SK-N-SH (cell line): ENCODE measurements at regions not wholly inside any gene's neighbourhood (a gene's known extent, or its start where the extent isn't known, plus 50 kb on each side); places are given as distances from the start of the nearest gene placed in this dataset.

Experiments
- CTCF ChIA-PET: fragments of 300-600, 350-600 bp; formaldehyde crosslinking; extraction: SDS; loops from one replicate; lab custom pipeline; 2021; lab: Yijun Ruan, JAX
- POLR2A ChIA-PET: fragments of 350-600 bp; sonication (Branson Sonifier 250); formaldehyde crosslinking; extraction: SDS; loops from one replicate; lab custom pipeline; 2020; ENCODE audit warnings: antibody characterized with exemption, inconsistent platforms; lab: Yijun Ruan, JAX
- DNase-seq: peaks from one replicate; pipeline ENCODE4 v3.0.0; 2012
- H2AFZ ChIP-seq: fragments of 200-600 bp; sonication (generic); 2 replicates; pipeline ENCODE4 v1.8.1; 2016; ENCODE audit warnings: antibody characterized with exemption, mild to moderate bottlenecking, low read depth
- H3F3A ChIP-seq: fragments of 200-600 bp; sonication (generic); replicated peaks from 2 replicates; pipeline ENCODE3; 2016; ENCODE audit warnings: antibody characterized with exemption, mild to moderate bottlenecking; ENCODE audit not compliant: insufficient read depth
- H3K27ac ChIP-seq, 2 experiments: fragments of 200-500 bp in 1 of 2; fragments of 200-600 bp in 1 of 2; sonication (Bioruptor generic) in 1 of 2; sonication (generic), shearing (Covaris generic) in 1 of 2; 2 replicates each; pipeline versions ENCODE4 v1.5.1 to v1.6.1; 2014 to 2016; ENCODE audit warnings: low read depth in 2 of 2, inconsistent platforms in 1 of 2, low read length in 1 of 2, mild to moderate bottlenecking in 1 of 2, mixed read lengths in 1 of 2
- H3K27me3 ChIP-seq: fragments of 200-600 bp; sonication (generic), shearing (Covaris generic); 2 replicates; pipeline ENCODE4 v1.6.1; 2016; ENCODE audit warnings: mixed run types; ENCODE audit not compliant: insufficient read depth
- H3K36me3 ChIP-seq, 2 experiments: fragments of 200-500 bp in 1 of 2; fragments of 200-600 bp in 1 of 2; sonication (Bioruptor generic) in 1 of 2; sonication (generic) in 1 of 2; replicated peaks in 1 of 2; 2 replicates each; pipeline versions ENCODE3 to v1.5.1; 2014 to 2016; ENCODE audit warnings: low read length in 1 of 2, mild to moderate bottlenecking in 1 of 2; ENCODE audit not compliant: insufficient read depth in 2 of 2, control insufficient read depth in 1 of 2
- H3K4me1 ChIP-seq, 2 experiments: fragments of 200-500 bp in 1 of 2; fragments of 200-600 bp in 1 of 2; sonication (Bioruptor generic) in 1 of 2; sonication (generic), shearing (Covaris generic) in 1 of 2; 2 replicates each; pipeline versions ENCODE4 v1.5.1 to v1.6.1; 2014 to 2016; ENCODE audit warnings: low read depth in 1 of 2, low read length in 1 of 2, mixed run types in 1 of 2; ENCODE audit not compliant: insufficient read depth in 2 of 2, control insufficient read depth in 1 of 2
- H3K4me2 ChIP-seq: fragments of 200-600 bp; sonication (generic), shearing (Covaris generic); 2 replicates; pipeline ENCODE4 v1.6.1; 2017; ENCODE audit warnings: mixed run types
- H3K4me3 ChIP-seq, 2 experiments: fragments of 200-500 bp in 1 of 2; fragments of 200-600 bp in 1 of 2; sonication (Bioruptor generic) in 1 of 2; sonication (generic), shearing (Covaris generic) in 1 of 2; 2 replicates each; pipeline versions ENCODE4 v1.5.1 to v1.8.1; 2014 to 2016; ENCODE audit warnings: low read depth in 2 of 2, inconsistent platforms in 1 of 2, low read length in 1 of 2, mild to moderate bottlenecking in 1 of 2, mixed read lengths in 1 of 2, moderate library complexity in 1 of 2
- H3K79me2 ChIP-seq: fragments of 200-600 bp; sonication (generic); 2 replicates; pipeline ENCODE4 v1.8.1; 2017; ENCODE audit warnings: mild to moderate bottlenecking; ENCODE audit not compliant: insufficient read depth
- H3K9ac ChIP-seq: fragments of 200-600 bp; sonication (generic); 2 replicates; pipeline ENCODE4 v1.6.1; 2017; ENCODE audit warnings: mixed run types
- H3K9me2 ChIP-seq: fragments of 200-600 bp; sonication (generic); 2 replicates; pipeline ENCODE4 v1.6.1; 2017; ENCODE audit warnings: mixed run types
- H3K9me3 ChIP-seq: fragments of 200-600 bp; sonication (generic); 2 replicates; pipeline ENCODE4 v1.6.1; 2017; ENCODE audit warnings: mixed run types, mild to moderate bottlenecking, moderate library complexity
- H4K20me1 ChIP-seq: fragments of 200-600 bp; sonication (generic); 2 replicates; pipeline ENCODE4 v1.6.1; 2017; ENCODE audit warnings: mild to moderate bottlenecking, mixed run types; ENCODE audit not compliant: insufficient read depth
- CHD2 ChIP-seq: fragments of 150-350 bp; IDR thresholded peaks from 2 replicates; pipeline ENCODE4 v1.6.1; 2018; ENCODE audit warnings: low read length; ENCODE audit not compliant: partially characterized antibody
- ELF1 ChIP-seq: IDR thresholded peaks from 2 replicates; pipeline ENCODE4 v1.4.0; 2012
- EP300 ChIP-seq, 2 experiments: IDR thresholded peaks; 2 replicates each; pipeline versions ENCODE4 v1.4.0 to v1.6.1; 2012; ENCODE audit warnings: borderline replicate concordance in 1 of 2, low read depth in 1 of 2, low read length in 1 of 2
- EZH2phosphoT487 ChIP-seq: fragments of 200-600 bp; sonication (generic); IDR thresholded peaks from 2 replicates; pipeline ENCODE4 v1.6.1; 2017; ENCODE audit warnings: low read depth, mixed run types, mild to moderate bottlenecking, antibody characterized with exemption, moderate library complexity, borderline replicate concordance
- FOSL2 ChIP-seq: IDR thresholded peaks from 2 replicates; pipeline ENCODE4 v1.4.0; 2012; ENCODE audit warnings: low read depth, mild to moderate bottlenecking, moderate library complexity, borderline replicate concordance
- GABPA ChIP-seq: IDR thresholded peaks from 2 replicates; pipeline ENCODE4 v1.4.0; 2012; ENCODE audit warnings: low read depth, mild to moderate bottlenecking
- MEF2A ChIP-seq: IDR thresholded peaks from 2 replicates; pipeline ENCODE4 v1.4.0; 2012; ENCODE audit warnings: low read depth, borderline replicate concordance
- MXI1 ChIP-seq: IDR thresholded peaks from 2 replicates; pipeline ENCODE4 v1.6.1; 2012; ENCODE audit warnings: mild to moderate bottlenecking, low read depth, low read length, improper control_type of control experiment
- RAD21 ChIP-seq: IDR thresholded peaks from 2 replicates; pipeline ENCODE4 v1.6.1; 2012; ENCODE audit warnings: mild to moderate bottlenecking, low read length
- SMC3 ChIP-seq: IDR thresholded peaks from 2 replicates; pipeline ENCODE4 v1.6.1; 2012; ENCODE audit warnings: low read depth, low read length, improper control_type of control experiment
- TEAD4 ChIP-seq: IDR thresholded peaks from 2 replicates; pipeline ENCODE4 v1.4.0; 2012; ENCODE audit warnings: mild to moderate bottlenecking, borderline replicate concordance; ENCODE audit not compliant: insufficient read depth
- WGBS: methylation state at CpG from one replicate; pipeline ENCODE4 v1.1.6; 2017; ENCODE audit warnings: low lambda C conversion rate; 5-methylcytosine and 5-hydroxymethylcytosine counted together
- TF ChIP-seq, protein P1 (sequence below): fragments of 150-350 bp; IDR thresholded peaks from 2 replicates; pipeline ENCODE4 v1.6.1; 2016; ENCODE audit warnings: mild to moderate bottlenecking, low read depth, low read length
- TF ChIP-seq, protein P2 (sequence below): IDR thresholded peaks from 2 replicates; pipeline ENCODE4; 2012
- TF ChIP-seq, protein P3 (sequence below): IDR thresholded peaks from 2 replicates; pipeline ENCODE4 v1.4.0; 2012; ENCODE audit warnings: low read depth, borderline replicate concordance
- TF ChIP-seq, protein P4 (sequence below): IDR thresholded peaks from 2 replicates; pipeline ENCODE4 v1.4.0; 2012; ENCODE audit warnings: low read depth, borderline replicate concordance
- TF ChIP-seq, protein P5 (sequence below): fragments of 150-350 bp; IDR thresholded peaks from 2 replicates; pipeline ENCODE4 v1.6.1; 2017; ENCODE audit warnings: antibody characterized with exemption, low read length, low read depth, borderline replicate concordance

DNA sequence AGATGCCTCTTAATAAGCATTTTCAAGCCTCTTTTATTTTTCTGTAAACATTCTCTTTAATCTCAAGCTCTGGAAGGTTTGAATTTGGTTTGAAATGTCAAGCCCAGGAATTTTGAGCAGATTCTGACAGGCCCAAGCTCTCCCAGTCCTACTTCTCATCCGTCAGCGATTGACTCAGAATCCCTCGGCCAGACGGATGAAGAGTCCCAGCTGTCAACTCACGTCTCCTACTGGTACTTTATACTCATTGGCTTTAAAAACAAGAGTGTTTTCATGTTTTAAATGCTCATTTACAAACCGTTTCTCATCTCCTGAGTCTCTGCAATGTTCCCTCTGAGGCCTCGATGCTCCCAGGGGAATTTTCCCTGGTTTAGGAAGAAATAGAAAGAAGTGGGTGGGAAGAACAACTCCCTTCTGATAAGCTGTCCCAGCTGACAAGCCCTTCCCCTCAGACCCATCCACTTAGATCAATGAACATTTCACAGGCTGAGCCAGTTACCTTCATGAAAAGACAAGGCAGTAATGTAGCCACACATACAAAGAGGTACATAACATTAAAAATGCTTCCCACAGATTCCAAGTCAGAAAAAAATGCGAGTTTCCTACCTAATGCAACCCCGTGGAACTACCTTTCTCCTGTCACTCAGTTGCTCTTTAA, 478.2 kb upstream of the DPH6 start:
- Histone ChIP-seq H3K79me2 (no peaks in the 10 kb centered on the region), H3K9me3 (no peaks in the 10 kb centered on the region), H3K36me3 (no peaks in the 10 kb centered on the region), H3K9ac (no peak overlapping the region), H3K4me2 (no peak overlapping the region), H3K4me3 (no peak overlapping the region), H3K27ac (no peak overlapping the region), H3F3A (no peaks in the 10 kb centered on the region), H2AFZ (no peak overlapping the region), H4K20me1 (no peaks in the 10 kb centered on the region), H3K4me1 (no peaks in the 10 kb centered on the region; a peak in 1 of 4 replicates), H3K9me2 (no peaks in the 10 kb centered on the region), H3K27me3 (no peaks in the 10 kb centered on the region)
- ChIA-PET POLR2A (no interaction called here), CTCF (interaction anchor here (1.2 kb wide), 1 partner anchor 18 kb away, joined by 3 read pairs; no protein-coding TSS in a partner anchor)
- WGBS = 85% methylated on average over 9 of the region's 9 CpGs
- no peak for DNase-seq
- TF ChIP-seq SMC3 (no peak), MEF2A (no peak), ELF1 (no peak), MXI1 (no peak), RAD21 (no peak), EP300 (IDR thresholded peaks at IDR 0.05; ENCODE audit: borderline replicate concordance in 1 of 2, low read depth in 1 of 2, low read length in 1 of 2) (no peak), EZH2phosphoT487 (no peak), GABPA (no peak), FOSL2 (no peak)
- TF ChIP-seq, protein P1, sequence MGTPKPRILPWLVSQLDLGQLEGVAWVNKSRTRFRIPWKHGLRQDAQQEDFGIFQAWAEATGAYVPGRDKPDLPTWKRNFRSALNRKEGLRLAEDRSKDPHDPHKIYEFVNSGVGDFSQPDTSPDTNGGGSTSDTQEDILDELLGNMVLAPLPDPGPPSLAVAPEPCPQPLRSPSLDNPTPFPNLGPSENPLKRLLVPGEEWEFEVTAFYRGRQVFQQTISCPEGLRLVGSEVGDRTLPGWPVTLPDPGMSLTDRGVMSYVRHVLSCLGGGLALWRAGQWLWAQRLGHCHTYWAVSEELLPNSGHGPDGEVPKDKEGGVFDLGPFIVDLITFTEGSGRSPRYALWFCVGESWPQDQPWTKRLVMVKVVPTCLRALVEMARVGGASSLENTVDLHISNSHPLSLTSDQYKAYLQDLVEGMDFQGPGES = no peak
- TF ChIP-seq, protein P2, sequence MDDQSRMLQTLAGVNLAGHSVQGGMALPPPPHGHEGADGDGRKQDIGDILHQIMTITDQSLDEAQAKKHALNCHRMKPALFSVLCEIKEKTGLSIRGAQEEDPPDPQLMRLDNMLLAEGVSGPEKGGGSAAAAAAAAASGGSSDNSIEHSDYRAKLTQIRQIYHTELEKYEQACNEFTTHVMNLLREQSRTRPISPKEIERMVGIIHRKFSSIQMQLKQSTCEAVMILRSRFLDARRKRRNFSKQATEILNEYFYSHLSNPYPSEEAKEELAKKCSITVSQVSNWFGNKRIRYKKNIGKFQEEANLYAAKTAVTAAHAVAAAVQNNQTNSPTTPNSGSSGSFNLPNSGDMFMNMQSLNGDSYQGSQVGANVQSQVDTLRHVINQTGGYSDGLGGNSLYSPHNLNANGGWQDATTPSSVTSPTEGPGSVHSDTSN = no peak
- TF ChIP-seq, protein P3, sequence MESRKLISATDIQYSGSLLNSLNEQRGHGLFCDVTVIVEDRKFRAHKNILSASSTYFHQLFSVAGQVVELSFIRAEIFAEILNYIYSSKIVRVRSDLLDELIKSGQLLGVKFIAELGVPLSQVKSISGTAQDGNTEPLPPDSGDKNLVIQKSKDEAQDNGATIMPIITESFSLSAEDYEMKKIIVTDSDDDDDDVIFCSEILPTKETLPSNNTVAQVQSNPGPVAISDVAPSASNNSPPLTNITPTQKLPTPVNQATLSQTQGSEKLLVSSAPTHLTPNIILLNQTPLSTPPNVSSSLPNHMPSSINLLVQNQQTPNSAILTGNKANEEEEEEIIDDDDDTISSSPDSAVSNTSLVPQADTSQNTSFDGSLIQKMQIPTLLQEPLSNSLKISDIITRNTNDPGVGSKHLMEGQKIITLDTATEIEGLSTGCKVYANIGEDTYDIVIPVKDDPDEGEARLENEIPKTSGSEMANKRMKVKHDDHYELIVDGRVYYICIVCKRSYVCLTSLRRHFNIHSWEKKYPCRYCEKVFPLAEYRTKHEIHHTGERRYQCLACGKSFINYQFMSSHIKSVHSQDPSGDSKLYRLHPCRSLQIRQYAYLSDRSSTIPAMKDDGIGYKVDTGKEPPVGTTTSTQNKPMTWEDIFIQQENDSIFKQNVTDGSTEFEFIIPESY = no peak

DNA sequence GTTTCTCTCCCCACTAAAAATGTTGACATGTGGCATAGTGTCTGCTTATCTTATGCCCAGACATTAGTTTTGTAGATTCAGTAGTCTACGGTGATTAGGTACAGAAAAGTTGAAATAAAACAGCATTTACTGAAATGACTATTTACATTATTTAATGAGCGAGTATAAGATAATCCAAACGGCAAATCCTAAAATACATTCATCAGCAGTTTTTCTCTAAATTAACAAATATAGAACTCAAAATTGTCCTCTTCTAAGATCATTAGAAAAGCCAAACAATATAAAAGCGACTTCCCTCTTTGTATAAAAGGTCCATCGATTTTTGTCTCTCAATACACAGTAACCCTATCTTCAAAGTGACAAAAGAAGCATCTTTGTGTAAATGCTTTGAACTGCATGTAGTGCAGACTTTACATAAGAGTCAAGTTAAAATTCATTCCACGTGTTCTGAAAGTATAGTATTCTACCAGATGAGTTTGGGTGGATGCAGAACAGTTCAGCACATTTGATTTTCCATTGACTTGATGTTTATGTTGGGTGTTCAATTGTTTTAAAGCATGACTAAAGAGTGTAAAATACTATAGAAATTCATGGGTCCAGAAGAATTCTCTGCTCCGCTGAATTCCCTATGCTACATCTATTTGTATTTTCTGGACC, 480.8 kb upstream of the DPH6 start:
- Histone ChIP-seq H3K9ac (no peak overlapping the region), H3K27ac (no peak overlapping the region), H3K79me2 (no peaks in the 10 kb centered on the region), H3K4me2 (no peak overlapping the region), H2AFZ (no peak overlapping the region), H3K9me3 (no peaks in the 10 kb centered on the region), H3K4me3 (no peak overlapping the region), H3K27me3 (no peaks in the 10 kb centered on the region), H4K20me1 (no peaks in the 10 kb centered on the region), H3F3A (no peaks in the 10 kb centered on the region), H3K36me3 (no peaks in the 10 kb centered on the region), H3K9me2 (no peaks in the 10 kb centered on the region), H3K4me1 (no peaks in the 10 kb centered on the region; a peak in 1 of 4 replicates)
- 84% methylated on average over 7 of the region's 7 CpGs for WGBS
- CTCF ChIA-PET = no interaction called here
- TF ChIP-seq RAD21 = no peak
- TF ChIP-seq TEAD4 = no peak
- no peak for TF ChIP-seq CHD2
- TF ChIP-seq, protein P4, sequence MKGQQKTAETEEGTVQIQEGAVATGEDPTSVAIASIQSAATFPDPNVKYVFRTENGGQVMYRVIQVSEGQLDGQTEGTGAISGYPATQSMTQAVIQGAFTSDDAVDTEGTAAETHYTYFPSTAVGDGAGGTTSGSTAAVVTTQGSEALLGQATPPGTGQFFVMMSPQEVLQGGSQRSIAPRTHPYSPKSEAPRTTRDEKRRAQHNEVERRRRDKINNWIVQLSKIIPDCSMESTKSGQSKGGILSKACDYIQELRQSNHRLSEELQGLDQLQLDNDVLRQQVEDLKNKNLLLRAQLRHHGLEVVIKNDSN = no peak
- TF ChIP-seq, protein P5, sequence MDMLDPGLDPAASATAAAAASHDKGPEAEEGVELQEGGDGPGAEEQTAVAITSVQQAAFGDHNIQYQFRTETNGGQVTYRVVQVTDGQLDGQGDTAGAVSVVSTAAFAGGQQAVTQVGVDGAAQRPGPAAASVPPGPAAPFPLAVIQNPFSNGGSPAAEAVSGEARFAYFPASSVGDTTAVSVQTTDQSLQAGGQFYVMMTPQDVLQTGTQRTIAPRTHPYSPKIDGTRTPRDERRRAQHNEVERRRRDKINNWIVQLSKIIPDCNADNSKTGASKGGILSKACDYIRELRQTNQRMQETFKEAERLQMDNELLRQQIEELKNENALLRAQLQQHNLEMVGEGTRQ = no peak
- POLR2A ChIA-PET = no interaction called here
- no peak for DNase-seq
